ENCODE measurements at regions not wholly inside any gene's neighbourhood (a gene's known extent, or its start where the extent isn't known, plus 50 kb on each side); places are given as distances from the start of the nearest gene placed in this dataset.

DNA sequence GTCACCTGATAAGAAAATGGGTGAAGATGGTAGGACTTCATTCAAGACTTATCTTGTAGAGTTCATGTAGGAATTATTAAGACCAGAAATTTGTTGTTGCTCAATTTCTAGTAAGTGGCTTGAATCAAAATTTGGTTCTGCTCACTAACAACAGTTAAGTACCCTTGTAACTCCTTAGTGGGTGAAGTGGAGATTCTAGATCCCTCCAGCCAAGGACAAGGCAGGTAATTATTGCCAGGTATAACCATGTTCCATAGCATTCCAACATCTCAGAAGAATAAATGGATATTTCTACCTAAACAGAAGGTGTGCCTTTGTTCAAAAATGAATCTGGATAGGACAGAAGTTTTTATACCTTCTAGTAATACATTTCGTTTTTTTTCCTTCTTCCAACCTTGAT, 282.3 kb downstream of the DUSP10 start:
- DNase-seq (ENCODE audit: low read depth), result no peak
- no peak overlapping the region for H3K4me3 ChIP-seq (ENCODE audit: low read length)
- TF ChIP-seq, protein P1, sequence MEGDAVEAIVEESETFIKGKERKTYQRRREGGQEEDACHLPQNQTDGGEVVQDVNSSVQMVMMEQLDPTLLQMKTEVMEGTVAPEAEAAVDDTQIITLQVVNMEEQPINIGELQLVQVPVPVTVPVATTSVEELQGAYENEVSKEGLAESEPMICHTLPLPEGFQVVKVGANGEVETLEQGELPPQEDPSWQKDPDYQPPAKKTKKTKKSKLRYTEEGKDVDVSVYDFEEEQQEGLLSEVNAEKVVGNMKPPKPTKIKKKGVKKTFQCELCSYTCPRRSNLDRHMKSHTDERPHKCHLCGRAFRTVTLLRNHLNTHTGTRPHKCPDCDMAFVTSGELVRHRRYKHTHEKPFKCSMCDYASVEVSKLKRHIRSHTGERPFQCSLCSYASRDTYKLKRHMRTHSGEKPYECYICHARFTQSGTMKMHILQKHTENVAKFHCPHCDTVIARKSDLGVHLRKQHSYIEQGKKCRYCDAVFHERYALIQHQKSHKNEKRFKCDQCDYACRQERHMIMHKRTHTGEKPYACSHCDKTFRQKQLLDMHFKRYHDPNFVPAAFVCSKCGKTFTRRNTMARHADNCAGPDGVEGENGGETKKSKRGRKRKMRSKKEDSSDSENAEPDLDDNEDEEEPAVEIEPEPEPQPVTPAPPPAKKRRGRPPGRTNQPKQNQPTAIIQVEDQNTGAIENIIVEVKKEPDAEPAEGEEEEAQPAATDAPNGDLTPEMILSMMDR (conservative IDR thresholded peaks at IDR 0.05; ENCODE audit: low read length), result no peak

DNA sequence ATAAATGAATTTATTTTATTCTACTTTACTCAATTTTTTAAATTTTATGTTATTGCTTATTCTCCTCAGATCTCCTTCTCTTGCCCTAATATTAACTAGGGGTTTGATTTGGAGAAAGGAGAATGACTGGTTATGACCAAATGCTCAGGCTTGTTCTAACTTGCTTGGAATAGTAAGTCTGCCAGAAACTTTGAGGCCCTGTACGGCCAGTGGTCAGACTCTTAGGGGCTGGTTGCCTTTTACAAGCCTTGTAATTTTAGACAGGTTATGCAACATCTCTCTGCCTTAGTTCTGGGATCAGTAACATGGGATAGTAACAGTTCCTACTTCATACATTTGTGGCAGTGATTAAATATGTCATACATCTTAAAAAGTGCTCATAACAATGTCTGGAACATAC, 279.5 kb downstream of the DUSP10 start:
- TF ChIP-seq, protein P1 (conservative IDR thresholded peaks at IDR 0.05; ENCODE audit: low read length), result no peak
- peak; percentile 27 for DNase-seq (ENCODE audit: low read depth)
- no peak overlapping the region for H3K4me3 ChIP-seq (ENCODE audit: low read length)

DNA sequence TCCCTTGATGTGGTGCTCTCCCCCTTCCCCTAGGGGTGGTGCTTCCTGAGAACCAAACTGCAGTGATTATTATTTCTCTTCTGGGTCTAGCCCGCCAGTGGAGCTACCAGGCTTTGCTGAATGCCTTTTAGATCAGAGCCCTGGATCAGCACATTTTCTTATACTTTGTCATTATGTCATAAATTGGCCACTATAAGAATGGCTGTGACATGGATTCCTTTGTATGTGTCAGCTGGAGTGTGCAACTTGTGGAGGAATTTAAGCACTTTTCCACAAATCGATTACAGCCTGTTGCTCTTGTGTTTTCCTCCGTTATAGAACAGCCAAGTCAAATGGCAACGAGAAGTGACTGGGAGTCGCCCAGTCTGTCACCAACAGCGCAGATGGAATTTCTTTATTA, 273.3 kb downstream of the DUSP10 start:
- DNase-seq (ENCODE audit: low read depth), result peak; percentile 51
- TF ChIP-seq, protein P1 (conservative IDR thresholded peaks at IDR 0.05; ENCODE audit: low read length), result no peak
- no peak overlapping the region for H3K4me3 ChIP-seq (ENCODE audit: low read length)

DNA sequence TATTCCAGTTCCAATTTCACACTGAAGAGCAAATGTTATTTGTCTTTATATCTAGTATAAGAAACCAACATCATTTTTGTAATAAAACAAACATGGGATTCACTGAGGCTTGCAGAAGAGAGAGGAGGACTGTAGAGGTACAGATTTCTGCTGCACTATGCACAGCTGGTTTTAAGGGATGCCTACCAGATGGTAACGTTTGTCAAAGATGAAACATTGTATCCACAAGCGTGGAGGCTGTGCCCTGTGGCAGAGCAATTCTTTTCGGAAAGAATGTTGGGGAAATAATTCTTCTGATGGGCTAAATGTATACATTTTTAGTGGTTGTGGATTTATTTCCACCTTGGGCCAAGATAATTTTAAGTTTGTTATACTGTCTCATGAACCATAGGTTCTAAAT, 272.4 kb downstream of the DUSP10 start:
- TF ChIP-seq, protein P1 (conservative IDR thresholded peaks at IDR 0.05; ENCODE audit: low read length), result no peak
- H3K4me3 ChIP-seq (ENCODE audit: low read length), result no peak overlapping the region
- DNase-seq (ENCODE audit: low read depth), result no peak

DNA sequence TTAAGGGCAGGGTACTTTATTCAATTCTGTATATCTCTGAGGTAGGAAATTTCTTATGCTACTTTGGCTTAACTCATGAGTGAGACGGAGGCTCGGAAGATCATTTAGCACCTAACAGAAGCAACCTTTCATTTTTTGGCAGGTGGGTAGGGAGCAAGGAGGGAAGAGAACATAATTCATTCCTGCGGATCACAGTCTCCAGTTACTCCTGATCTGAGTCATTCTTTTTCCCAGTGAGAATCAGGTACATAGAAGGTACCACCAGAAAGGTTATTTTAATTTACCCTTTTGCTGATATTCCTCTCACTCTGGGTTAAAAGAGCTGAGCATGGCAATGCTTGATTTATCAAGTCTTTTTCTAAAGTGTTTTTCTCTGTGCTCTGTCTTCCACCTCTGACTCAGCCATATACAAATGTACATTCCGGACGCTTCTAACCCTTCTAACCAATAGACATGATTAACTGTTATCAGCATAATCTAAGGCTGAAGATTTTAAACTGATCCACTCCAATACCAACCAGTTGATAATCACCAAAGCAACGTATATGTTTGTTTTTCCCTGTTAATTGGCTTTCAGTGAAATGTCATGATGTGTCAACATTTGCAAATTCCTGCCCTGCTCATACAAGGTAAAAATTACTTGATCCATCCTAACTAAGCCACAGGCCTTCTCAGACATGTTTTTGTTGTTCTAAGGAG, 271.7 kb downstream of the DUSP10 start:
- DNase-seq (ENCODE audit: low read depth), result peak; percentile 12
- TF ChIP-seq, protein P1 (conservative IDR thresholded peaks at IDR 0.05; ENCODE audit: low read length), result no peak
- H3K4me3 ChIP-seq (ENCODE audit: low read length), result no peak overlapping the region

DNA sequence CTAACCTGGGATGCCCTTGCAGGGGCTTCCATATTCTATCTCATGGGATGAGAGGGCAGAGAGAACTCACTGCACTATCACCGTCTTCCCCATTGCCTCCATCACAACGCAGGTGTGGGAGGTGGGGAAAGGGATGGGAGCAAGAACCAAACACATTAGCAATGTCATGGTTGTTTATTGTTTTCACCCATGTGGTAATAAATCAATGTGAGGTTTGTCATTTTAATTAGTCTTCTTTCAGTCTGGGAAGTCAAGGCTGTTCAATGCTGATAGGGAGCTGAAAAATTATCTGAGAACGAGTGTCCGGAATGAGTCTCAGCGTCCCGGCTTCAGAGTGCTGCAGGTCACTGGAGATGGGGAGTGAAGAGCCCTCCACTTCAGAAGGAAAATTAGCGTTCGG, 268.5 kb downstream of the DUSP10 start:
- no peak for DNase-seq (ENCODE audit: low read depth)
- no peak overlapping the region for H3K4me3 ChIP-seq (ENCODE audit: low read length)
- TF ChIP-seq, protein P1 (conservative IDR thresholded peaks at IDR 0.05; ENCODE audit: low read length), result no peak

DNA sequence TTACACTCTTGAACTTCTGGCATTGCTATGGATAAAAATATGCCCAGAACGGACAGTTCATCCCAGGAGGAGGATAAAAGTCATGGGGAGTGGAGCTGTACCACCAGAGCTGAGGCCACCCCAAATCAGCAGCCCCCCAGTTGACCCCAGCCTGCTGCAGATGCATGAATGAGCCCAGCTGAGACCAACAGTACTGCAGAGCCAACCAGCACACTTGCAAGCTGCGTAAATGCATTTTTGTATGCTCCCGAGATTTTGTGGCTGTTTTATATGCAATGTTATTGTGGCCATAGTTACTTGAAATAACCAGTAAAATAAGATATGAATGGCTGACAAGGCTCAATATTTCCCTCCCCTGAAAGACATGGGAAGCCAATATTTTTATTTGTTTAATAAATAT, 264.6 kb downstream of the DUSP10 start:
- TF ChIP-seq, protein P1 (conservative IDR thresholded peaks at IDR 0.05; ENCODE audit: low read length), result no peak
- no peak overlapping the region for H3K4me3 ChIP-seq (ENCODE audit: low read length)
- no peak for DNase-seq (ENCODE audit: low read depth)

Data from AG10803 (cell line).